ENCODE measurements at regions not wholly inside any gene's neighbourhood (a gene's known extent, or its start where the extent isn't known, plus 50 kb on each side); places are given as distances from the start of the nearest gene placed in this dataset.
A peak's percentile ranks its signal among the peaks of the same experiment; 100 is the strongest.

DNA sequence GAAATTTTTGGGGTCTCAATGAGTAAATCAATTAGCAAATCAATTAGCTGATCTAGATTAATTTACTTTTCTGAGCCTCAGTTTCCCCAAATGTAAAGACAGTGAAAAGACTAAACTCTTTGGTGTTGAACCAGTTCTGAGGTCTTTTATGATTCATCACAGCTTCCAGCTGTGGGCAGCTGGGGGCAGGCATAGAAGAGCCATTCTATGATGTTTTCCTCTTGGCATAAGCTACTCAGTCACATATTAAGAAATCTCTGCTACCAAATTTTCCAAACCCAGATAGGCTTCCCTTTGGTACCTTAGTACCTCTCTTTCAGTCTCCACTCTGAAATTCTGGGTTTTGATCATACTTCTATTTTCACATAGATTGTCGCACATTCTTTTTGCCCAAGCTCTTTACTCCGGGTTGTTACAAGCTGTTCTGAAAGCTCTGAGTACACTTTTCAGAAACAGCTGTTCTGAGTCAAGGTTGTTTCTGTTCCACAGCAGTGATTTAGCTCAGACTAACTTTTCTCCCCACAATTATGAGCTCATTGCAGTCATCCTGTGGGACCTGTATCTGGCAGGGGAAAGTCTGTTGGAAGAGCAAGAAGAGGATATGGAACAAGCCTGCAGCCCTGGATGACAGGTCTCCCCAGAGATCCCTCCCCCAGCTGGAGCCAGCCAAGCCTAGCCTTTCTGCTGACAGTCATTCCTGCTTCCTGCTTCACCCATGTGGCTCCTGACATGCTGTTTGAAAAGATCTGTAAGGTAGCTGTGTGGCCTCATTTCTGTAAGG lies 599.6 kb upstream of the GHITM start:
- H3K27ac Mint-ChIP-seq (ENCODE audit: unreplicated experiment): peak overlapping the region; percentile 58

DNA sequence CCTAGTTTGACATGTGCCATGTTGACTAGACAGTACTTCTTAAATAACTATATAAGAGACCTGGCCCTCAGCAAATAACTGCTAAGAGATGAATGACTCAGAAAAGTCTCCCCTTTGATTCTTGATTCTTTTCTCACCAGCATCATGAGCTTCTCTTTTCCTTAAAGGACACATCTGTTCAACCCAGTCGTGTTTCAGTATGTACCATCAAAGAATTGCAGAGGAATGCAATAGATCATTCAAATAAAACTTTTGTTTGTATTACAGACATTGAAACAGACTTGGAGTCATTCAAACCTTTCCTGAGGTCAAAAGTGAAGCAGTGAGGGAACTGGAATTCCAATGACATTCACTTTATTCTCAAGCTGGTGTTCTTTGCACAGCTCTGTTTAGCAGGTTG lies 598.3 kb upstream of the GHITM start:
- H3K4me1 Mint-ChIP-seq (ENCODE audit: low read depth): peaks cover 50% of the 10 kb centered on the region
- peaks cover under 1% of the 10 kb centered on the region for H3K9me3 Mint-ChIP-seq (ENCODE audit: low read depth)
- no peaks in the 10 kb centered on the region for H3K36me3 Mint-ChIP-seq (ENCODE audit: low read depth)
- DNase-seq (ENCODE audit: low spot score): no peak
- TF ChIP-seq, protein P1, sequence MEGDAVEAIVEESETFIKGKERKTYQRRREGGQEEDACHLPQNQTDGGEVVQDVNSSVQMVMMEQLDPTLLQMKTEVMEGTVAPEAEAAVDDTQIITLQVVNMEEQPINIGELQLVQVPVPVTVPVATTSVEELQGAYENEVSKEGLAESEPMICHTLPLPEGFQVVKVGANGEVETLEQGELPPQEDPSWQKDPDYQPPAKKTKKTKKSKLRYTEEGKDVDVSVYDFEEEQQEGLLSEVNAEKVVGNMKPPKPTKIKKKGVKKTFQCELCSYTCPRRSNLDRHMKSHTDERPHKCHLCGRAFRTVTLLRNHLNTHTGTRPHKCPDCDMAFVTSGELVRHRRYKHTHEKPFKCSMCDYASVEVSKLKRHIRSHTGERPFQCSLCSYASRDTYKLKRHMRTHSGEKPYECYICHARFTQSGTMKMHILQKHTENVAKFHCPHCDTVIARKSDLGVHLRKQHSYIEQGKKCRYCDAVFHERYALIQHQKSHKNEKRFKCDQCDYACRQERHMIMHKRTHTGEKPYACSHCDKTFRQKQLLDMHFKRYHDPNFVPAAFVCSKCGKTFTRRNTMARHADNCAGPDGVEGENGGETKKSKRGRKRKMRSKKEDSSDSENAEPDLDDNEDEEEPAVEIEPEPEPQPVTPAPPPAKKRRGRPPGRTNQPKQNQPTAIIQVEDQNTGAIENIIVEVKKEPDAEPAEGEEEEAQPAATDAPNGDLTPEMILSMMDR (IDR thresholded peaks at IDR 0.05): no peak
- no peaks in the 10 kb centered on the region for H3K27me3 Mint-ChIP-seq (ENCODE audit: low read depth)
- H3K27ac Mint-ChIP-seq (ENCODE audit: unreplicated experiment): peak overlapping the region; percentile 33
- no peak overlapping the region for H3K4me3 Mint-ChIP-seq (ENCODE audit: unreplicated experiment)

More for the DNA sequence above, 599.6 kb upstream of the GHITM start:
- H3K27me3 Mint-ChIP-seq (ENCODE audit: low read depth): no peaks in the 10 kb centered on the region
- no peaks in the 10 kb centered on the region for H3K36me3 Mint-ChIP-seq (ENCODE audit: low read depth)
- no peak for DNase-seq (ENCODE audit: low spot score)
- peaks cover 46% of the 10 kb centered on the region for H3K4me1 Mint-ChIP-seq (ENCODE audit: low read depth)
- peaks cover 2% of the 10 kb centered on the region for H3K9me3 Mint-ChIP-seq (ENCODE audit: low read depth)
- no peak overlapping the region for H3K4me3 Mint-ChIP-seq (ENCODE audit: unreplicated experiment)
- TF ChIP-seq, protein P1 (IDR thresholded peaks at IDR 0.05): no peak

DNA sequence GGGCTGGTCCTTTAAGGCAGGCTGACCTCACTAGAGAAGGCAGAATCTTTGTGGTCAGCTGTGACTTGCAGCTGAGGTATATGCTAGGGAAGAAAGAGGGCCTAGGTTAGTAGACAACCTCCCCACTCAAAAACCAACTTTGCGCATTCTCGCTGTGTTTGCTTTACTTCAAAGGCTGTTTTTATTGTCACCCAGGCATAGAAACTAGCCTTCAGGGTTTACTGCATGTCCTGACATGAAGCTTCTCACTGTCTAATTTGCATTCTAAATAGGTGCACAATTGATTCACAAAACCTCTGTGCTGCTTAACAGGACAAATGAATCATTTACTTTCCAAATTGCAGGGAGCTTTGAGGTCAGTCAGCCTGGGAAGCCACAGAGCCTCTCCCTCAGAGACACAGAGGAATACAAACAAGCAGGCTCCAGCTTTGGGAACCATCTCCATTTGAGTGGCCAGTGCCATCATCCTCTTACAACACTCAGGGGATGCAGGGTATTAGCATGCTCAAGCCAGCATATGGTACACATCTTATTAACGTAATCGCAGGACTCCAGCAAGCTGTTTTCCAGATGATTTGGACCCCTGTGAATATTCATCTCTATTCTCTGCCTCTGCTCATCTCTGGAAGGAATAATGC lies 596.4 kb upstream of the GHITM start:
- H3K9me3 Mint-ChIP-seq (ENCODE audit: low read depth): no peaks in the 10 kb centered on the region
- no peaks in the 10 kb centered on the region for H3K27me3 Mint-ChIP-seq (ENCODE audit: low read depth)
- TF ChIP-seq, protein P1 (IDR thresholded peaks at IDR 0.05): no peak
- H3K4me3 Mint-ChIP-seq (ENCODE audit: unreplicated experiment): no peak overlapping the region
- no peak for DNase-seq (ENCODE audit: low spot score)
- H3K27ac Mint-ChIP-seq (ENCODE audit: unreplicated experiment): no peak overlapping the region
- no peaks in the 10 kb centered on the region for H3K36me3 Mint-ChIP-seq (ENCODE audit: low read depth)
- peaks cover 55% of the 10 kb centered on the region for H3K4me1 Mint-ChIP-seq (ENCODE audit: low read depth)

DNA sequence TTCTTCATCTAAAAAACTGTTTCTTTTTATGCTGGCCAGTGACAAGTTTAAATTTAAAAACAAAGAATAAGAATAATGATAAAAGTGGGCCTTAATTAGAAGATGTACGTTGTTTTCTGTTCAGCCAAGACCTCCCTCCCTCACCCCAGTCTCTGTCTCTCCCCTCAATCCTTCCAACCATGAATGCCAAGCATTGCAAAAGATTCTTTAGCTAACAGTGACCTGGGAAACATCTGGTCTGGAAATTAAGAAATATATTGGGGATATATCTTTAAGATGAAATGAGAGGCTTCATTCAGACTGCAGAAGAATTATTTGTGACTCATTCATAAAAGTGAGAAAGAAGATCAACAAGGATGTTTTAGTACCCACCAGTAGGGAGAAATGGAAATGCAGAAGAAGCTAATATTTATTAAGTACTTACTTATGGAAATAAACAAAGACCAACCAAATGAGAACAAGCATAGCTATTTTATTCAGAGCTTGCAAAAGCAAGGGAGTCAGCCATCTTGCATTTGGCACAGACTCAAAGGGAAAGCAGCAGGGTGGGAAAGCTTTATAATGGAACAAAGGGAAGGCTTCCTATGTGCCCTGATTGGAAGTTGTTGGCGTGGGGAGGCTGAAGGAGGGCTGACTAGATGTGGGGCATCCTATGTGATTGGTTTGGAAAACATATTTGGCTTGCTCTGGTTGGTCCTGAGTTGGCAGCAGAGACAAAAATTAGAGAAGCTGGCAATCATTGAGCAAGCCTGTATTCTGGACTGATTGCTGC lies 595.4 kb upstream of the GHITM start:
- Mint-ChIP-seq H3K36me3 (ENCODE audit: low read depth) (no peaks in the 10 kb centered on the region), H3K27ac (ENCODE audit: unreplicated experiment) (no peak overlapping the region), H3K4me1 (ENCODE audit: low read depth) (peaks cover 55% of the 10 kb centered on the region)

More for the DNA sequence above, 595.4 kb upstream of the GHITM start:
- TF ChIP-seq, protein P1 (IDR thresholded peaks at IDR 0.05): no peak
- Mint-ChIP-seq H3K9me3 (ENCODE audit: low read depth) (peaks cover 3% of the 10 kb centered on the region), H3K4me3 (ENCODE audit: unreplicated experiment) (no peak overlapping the region), H3K27me3 (ENCODE audit: low read depth) (no peaks in the 10 kb centered on the region)
- no peak for DNase-seq (ENCODE audit: low spot score)
